ENCODE measurements at regions not wholly inside any gene's neighbourhood (a gene's known extent, or its start where the extent isn't known, plus 50 kb on each side); places are given as distances from the start of the nearest gene placed in this dataset.
A peak's percentile ranks its signal among the peaks of the same experiment; 100 is the strongest.

GRCh38 chr4:30437316-30437715, 282.9 kb upstream of the PCDH7 start:
- Histone ChIP-seq H3K4me3 (ENCODE audit: low read depth, low read length) (no peak overlapping the region), H3K36me3 (ENCODE audit: insufficient read depth) (no peaks in the 10 kb centered on the region), H3K27ac (ENCODE audit: low read depth) (no peak overlapping the region), H3K4me1 (ENCODE audit: insufficient read depth) (no peaks in the 10 kb centered on the region)
- no peak for DNase-seq (ENCODE audit: extremely low spot score)
- 62% methylated on average over 3 of the region's 3 CpGs for WGBS

GRCh38 chr4:30443289-30443688, 276.9 kb upstream of the PCDH7 start:
- Histone ChIP-seq H3K4me1 (ENCODE audit: insufficient read depth) (no peaks in the 10 kb centered on the region), H3K4me3 (ENCODE audit: low read depth, low read length) (no peak overlapping the region), H3K36me3 (ENCODE audit: insufficient read depth) (no peaks in the 10 kb centered on the region), H3K27ac (ENCODE audit: low read depth) (no peak overlapping the region)
- WGBS = 43% methylated on average over 2 of the region's 2 CpGs
- DNase-seq (ENCODE audit: extremely low spot score) = no peak

GRCh38 chr4:30450474-30450873, 269.7 kb upstream of the PCDH7 start:
- Histone ChIP-seq H3K27ac (ENCODE audit: low read depth) (no peak overlapping the region), H3K4me3 (ENCODE audit: low read depth, low read length) (no peak overlapping the region), H3K36me3 (ENCODE audit: insufficient read depth) (no peaks in the 10 kb centered on the region), H3K4me1 (ENCODE audit: insufficient read depth) (no peaks in the 10 kb centered on the region)
- DNase-seq (ENCODE audit: extremely low spot score) = peak; percentile 64

- H3K27ac ChIP-seq (ENCODE audit: low read depth) = no peak overlapping the region
- H3K4me3 ChIP-seq (ENCODE audit: low read depth, low read length) = no peak overlapping the region
- no peaks in the 10 kb centered on the region for H3K36me3 ChIP-seq (ENCODE audit: insufficient read depth)
- 90% methylated on average over 1 of the region's 1 CpG for WGBS
- no peak for DNase-seq (ENCODE audit: extremely low spot score)
- no peaks in the 10 kb centered on the region for H3K4me1 ChIP-seq (ENCODE audit: insufficient read depth)
These were observed 265.7 kb upstream of the PCDH7 start for GRCh38 chr4:30454504-30454903.

DNA sequence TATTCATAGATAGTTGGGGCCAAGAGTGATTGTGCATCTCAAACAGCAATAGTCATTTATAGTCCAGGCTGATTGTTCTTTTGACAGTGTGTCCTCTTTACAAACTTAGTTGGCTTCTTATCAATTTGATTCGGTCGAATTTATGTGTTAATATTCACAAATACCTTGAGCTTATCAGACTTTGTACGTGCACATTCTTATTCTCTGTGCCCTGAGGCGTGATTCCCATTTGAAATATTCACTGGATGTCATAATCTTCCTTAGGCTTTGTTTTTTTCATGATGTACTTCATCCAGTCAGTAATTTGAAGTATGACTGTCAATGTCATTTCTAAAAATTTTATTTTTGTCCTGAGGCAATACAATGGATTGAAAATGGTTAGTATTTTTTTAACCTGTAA, 263.5 kb upstream of the PCDH7 start:
- DNase-seq (ENCODE audit: extremely low spot score) = no peak
- Histone ChIP-seq H3K27ac (ENCODE audit: low read depth) (no peak overlapping the region), H3K4me1 (ENCODE audit: insufficient read depth) (no peaks in the 10 kb centered on the region), H3K4me3 (ENCODE audit: low read depth, low read length) (no peak overlapping the region), H3K36me3 (ENCODE audit: insufficient read depth) (no peaks in the 10 kb centered on the region)
- WGBS = 76% methylated on average over 4 of the region's 4 CpGs

GRCh38 chr4:30460818-30461217, 259.4 kb upstream of the PCDH7 start:
- H3K4me3 ChIP-seq (ENCODE audit: low read depth, low read length) = no peak overlapping the region
- H3K4me1 ChIP-seq (ENCODE audit: insufficient read depth) = no peaks in the 10 kb centered on the region
- no peak for DNase-seq (ENCODE audit: extremely low spot score)
- H3K27ac ChIP-seq (ENCODE audit: low read depth) = no peak overlapping the region
- H3K36me3 ChIP-seq (ENCODE audit: insufficient read depth) = no peaks in the 10 kb centered on the region
- 43% methylated on average over 3 of the region's 3 CpGs for WGBS

DNA sequence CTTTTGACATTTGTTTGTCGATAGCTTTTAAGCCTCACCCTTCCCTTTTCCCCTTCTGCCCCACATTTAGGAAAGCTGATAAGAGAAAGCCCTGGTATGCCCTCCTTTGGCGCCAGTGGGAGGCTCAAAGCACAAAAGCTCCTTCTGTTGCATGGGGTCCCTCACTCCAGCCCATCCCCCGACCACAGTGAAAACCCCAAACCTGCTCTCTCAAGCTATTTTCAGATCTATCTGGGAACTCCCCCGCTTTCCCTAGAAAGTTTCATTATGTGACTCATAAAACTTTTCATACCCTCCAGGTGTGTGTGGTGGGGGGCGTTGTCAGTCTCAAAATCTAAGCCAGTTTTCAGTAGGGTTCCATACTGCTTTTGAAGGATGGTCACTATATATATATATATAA, 259.0 kb upstream of the PCDH7 start:
- DNase-seq (ENCODE audit: extremely low spot score) = no peak
- H3K27ac ChIP-seq (ENCODE audit: low read depth) = no peak overlapping the region
- WGBS = 69% methylated on average over 5 of the region's 5 CpGs
- no peak overlapping the region for H3K4me3 ChIP-seq (ENCODE audit: low read depth, low read length)
- no peaks in the 10 kb centered on the region for H3K4me1 ChIP-seq (ENCODE audit: insufficient read depth)
- no peaks in the 10 kb centered on the region for H3K36me3 ChIP-seq (ENCODE audit: insufficient read depth)

- WGBS = 85% methylated on average over 6 of the region's 6 CpGs
- Histone ChIP-seq H3K4me3 (ENCODE audit: low read depth, low read length) (no peak overlapping the region), H3K36me3 (ENCODE audit: insufficient read depth) (no peaks in the 10 kb centered on the region), H3K27ac (ENCODE audit: low read depth) (no peak overlapping the region), H3K4me1 (ENCODE audit: insufficient read depth) (no peaks in the 10 kb centered on the region)
- no peak for DNase-seq (ENCODE audit: extremely low spot score)
These were observed 257.6 kb upstream of the PCDH7 start for GRCh38 chr4:30462445-30463090.

DNA sequence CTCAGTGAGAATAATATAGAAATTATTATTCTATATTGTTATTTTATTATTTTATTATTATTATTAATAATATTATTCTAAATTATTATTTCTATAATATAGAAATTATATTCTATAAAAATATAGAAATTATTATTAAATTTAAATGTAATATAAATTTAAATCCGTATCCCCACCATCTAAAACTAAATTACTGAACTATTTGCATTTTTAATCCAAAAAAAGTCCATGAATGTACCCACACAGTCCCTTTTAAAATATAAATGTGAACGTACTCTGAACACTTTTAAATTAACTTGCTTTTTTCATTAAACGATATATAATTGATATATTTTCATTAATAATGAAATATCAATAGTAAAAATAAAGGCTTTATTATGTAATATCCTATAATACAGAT, 248.3 kb upstream of the PCDH7 start:
- no peaks in the 10 kb centered on the region for H3K36me3 ChIP-seq (ENCODE audit: insufficient read depth)
- no peaks in the 10 kb centered on the region for H3K4me1 ChIP-seq (ENCODE audit: insufficient read depth)
- no peak for DNase-seq (ENCODE audit: extremely low spot score)
- no peak overlapping the region for H3K4me3 ChIP-seq (ENCODE audit: low read depth, low read length)
- no peak overlapping the region for H3K27ac ChIP-seq (ENCODE audit: low read depth)
- WGBS = 76% methylated on average over 3 of the region's 3 CpGs

DNA sequence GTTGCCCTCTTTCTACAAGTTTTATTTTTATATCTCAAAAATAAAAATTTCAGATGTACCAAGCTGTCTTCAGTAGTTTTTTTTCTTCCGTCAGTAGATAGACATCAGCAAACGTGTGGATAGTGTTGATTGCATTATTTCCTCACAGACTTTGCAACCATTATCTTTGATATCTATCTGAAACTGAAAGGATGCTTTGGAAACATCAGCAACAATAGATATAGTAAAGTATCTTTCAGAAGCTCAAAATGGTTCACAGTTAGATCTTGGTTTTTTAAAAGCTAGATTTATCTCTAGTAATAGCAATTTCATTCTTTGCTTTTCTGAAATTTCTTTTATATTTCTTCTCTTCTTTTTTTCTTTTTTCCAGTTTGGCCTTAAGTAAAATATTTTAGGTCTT, 246.9 kb upstream of the PCDH7 start:
- H3K27ac ChIP-seq (ENCODE audit: low read depth) = no peak overlapping the region
- no peak for DNase-seq (ENCODE audit: extremely low spot score)
- 65% methylated on average over 2 of the region's 2 CpGs for WGBS
- H3K36me3 ChIP-seq (ENCODE audit: insufficient read depth) = no peaks in the 10 kb centered on the region
- no peak overlapping the region for H3K4me3 ChIP-seq (ENCODE audit: low read depth, low read length)
- no peaks in the 10 kb centered on the region for H3K4me1 ChIP-seq (ENCODE audit: insufficient read depth)

DNA sequence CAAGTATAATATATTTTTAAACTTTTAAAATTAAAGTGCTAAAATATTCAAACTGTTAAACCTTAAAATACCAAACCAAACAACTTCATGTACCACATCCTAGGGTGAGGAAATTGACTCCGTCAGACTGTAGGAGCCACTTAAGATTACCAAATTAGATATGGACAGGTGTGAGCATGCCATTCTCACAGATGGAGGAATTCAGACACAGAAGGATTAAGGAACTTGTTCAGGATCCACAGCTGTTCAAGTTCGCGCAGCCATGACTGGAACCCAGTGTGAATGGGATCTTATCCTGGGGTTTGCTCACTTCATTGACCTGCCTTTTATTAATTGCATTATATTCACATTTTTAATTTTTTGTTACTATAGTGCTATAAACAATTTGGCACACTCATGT, 224.9 kb upstream of the PCDH7 start:
- H3K4me1 ChIP-seq (ENCODE audit: insufficient read depth) = no peaks in the 10 kb centered on the region
- 89% methylated on average over 3 of the region's 3 CpGs for WGBS
- H3K36me3 ChIP-seq (ENCODE audit: insufficient read depth) = no peaks in the 10 kb centered on the region
- no peak overlapping the region for H3K27ac ChIP-seq (ENCODE audit: low read depth)
- no peak for DNase-seq (ENCODE audit: extremely low spot score)
- no peak overlapping the region for H3K4me3 ChIP-seq (ENCODE audit: low read depth, low read length)

GRCh38 chr4:30495651-30496310, 224.4 kb upstream of the PCDH7 start:
- Histone ChIP-seq H3K27ac (ENCODE audit: low read depth) (no peak overlapping the region), H3K4me3 (ENCODE audit: low read depth, low read length) (no peak overlapping the region), H3K4me1 (ENCODE audit: insufficient read depth) (no peaks in the 10 kb centered on the region), H3K36me3 (ENCODE audit: insufficient read depth) (no peaks in the 10 kb centered on the region)
- DNase-seq (ENCODE audit: extremely low spot score) = no peak
- 67% methylated on average over 3 of the region's 3 CpGs for WGBS

GRCh38 chr4:30511751-30512150, 208.4 kb upstream of the PCDH7 start:
- DNase-seq (ENCODE audit: extremely low spot score) = no peak
- H3K27ac ChIP-seq (ENCODE audit: low read depth) = no peak overlapping the region
- no peak overlapping the region for H3K4me3 ChIP-seq (ENCODE audit: low read depth, low read length)
- H3K4me1 ChIP-seq (ENCODE audit: insufficient read depth) = no peaks in the 10 kb centered on the region
- H3K36me3 ChIP-seq (ENCODE audit: insufficient read depth) = no peaks in the 10 kb centered on the region

DNA sequence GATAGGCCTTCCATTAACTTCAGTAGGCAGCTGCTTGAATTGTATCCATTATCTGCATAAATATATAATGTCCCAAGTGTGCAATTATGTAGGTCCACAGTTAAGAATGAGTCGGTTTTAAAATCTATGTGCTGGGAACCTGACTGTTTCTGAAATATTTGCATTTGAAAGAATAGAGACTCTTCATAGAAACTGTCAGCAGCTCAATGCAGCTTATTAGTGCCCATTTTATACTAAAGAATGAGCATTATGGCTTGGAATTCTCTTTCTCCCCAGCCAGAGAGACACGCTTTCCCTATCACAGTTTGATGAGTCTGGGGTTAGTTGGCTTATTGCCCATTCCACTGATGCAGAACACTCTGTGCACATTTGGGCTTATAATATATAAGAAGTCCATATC, 202.0 kb upstream of the PCDH7 start:
- Histone ChIP-seq H3K4me1 (ENCODE audit: insufficient read depth) (no peaks in the 10 kb centered on the region), H3K36me3 (ENCODE audit: insufficient read depth) (no peaks in the 10 kb centered on the region), H3K4me3 (ENCODE audit: low read depth, low read length) (no peak overlapping the region), H3K27ac (ENCODE audit: low read depth) (no peak overlapping the region)
- WGBS = 30% methylated on average over 2 of the region's 2 CpGs
- no peak for DNase-seq (ENCODE audit: extremely low spot score)
